Neuron (in vitro differentiated cells): ENCODE measurements at regions not wholly inside any gene's neighbourhood (a gene's known extent, or its start where the extent isn't known, plus 50 kb on each side); places are given as distances from the start of the nearest gene placed in this dataset.

ENCODE experiments used
- H2AFZ ChIP-seq: one replicate; pipeline ENCODE4 v1.6.1; 2013; ENCODE audit warnings: low read depth, mild to moderate bottlenecking, inconsistent platforms, low read length, moderate library complexity
- H3K27me3 ChIP-seq: one replicate; pipeline ENCODE4 v1.6.1; 2013; ENCODE audit warnings: low read length; ENCODE audit not compliant: insufficient read depth
- H3K36me3 ChIP-seq: one replicate; pipeline ENCODE4 v1.6.1; 2013; ENCODE audit warnings: low read length; ENCODE audit not compliant: insufficient read depth
- H3K4me1 ChIP-seq: one replicate; pipeline ENCODE4 v1.6.1; 2013; ENCODE audit warnings: low read length; ENCODE audit not compliant: insufficient read depth
- H3K4me3 ChIP-seq: 2 replicates; pipeline ENCODE4 v1.5.1; 2013; ENCODE audit warnings: mild to moderate bottlenecking, low read length, moderate library complexity
- H3K9me3 ChIP-seq: one replicate; pipeline ENCODE4 v1.6.1; 2013; ENCODE audit warnings: low read length

DNA sequence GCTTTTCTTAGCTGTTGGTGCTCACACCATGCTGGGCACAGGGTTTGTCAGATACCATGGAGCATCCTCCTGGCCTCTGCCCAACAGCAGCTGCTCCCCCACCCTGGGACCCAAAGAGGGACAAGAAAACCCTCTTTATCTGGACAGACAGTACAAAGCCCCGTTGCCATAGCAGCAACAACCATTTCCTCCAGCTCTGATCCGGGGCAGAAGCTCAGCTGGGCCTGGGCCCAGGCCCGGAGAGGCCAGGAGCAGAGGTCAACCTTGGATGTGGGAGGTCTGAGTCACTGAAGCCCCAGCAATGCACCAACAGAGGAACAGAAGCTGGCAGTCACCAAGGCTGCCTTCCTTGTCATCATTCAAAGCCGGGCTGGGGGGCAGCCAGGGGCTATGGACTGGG, 228.4 kb upstream of the POU3F1 start:
- no peaks in the 10 kb centered on the region for H3K36me3 ChIP-seq
- H2AFZ ChIP-seq: no peak overlapping the region
- no peak overlapping the region for H3K4me3 ChIP-seq
- no peaks in the 10 kb centered on the region for H3K27me3 ChIP-seq
- peaks cover 34% of the 10 kb centered on the region for H3K4me1 ChIP-seq
- H3K9me3 ChIP-seq: no peaks in the 10 kb centered on the region

GRCh38 chr1:38273196-38273804, 226.7 kb upstream of the POU3F1 start:
- no peak overlapping the region for H2AFZ ChIP-seq
- H3K36me3 ChIP-seq: no peaks in the 10 kb centered on the region

GRCh38 chr1:38272515-38272914, 225.9 kb upstream of the POU3F1 start:
- Histone ChIP-seq H2AFZ (no peak overlapping the region), H3K4me1 (peaks cover 34% of the 10 kb centered on the region), H3K9me3 (no peaks in the 10 kb centered on the region), H3K36me3 (no peaks in the 10 kb centered on the region), H3K27me3 (no peaks in the 10 kb centered on the region), H3K4me3 (no peak overlapping the region)

More at GRCh38 chr1:38273196-38273804, 226.7 kb upstream of the POU3F1 start:
- H3K4me3 ChIP-seq: no peak overlapping the region
- peaks cover 34% of the 10 kb centered on the region for H3K4me1 ChIP-seq
- no peaks in the 10 kb centered on the region for H3K27me3 ChIP-seq
- no peaks in the 10 kb centered on the region for H3K9me3 ChIP-seq

DNA sequence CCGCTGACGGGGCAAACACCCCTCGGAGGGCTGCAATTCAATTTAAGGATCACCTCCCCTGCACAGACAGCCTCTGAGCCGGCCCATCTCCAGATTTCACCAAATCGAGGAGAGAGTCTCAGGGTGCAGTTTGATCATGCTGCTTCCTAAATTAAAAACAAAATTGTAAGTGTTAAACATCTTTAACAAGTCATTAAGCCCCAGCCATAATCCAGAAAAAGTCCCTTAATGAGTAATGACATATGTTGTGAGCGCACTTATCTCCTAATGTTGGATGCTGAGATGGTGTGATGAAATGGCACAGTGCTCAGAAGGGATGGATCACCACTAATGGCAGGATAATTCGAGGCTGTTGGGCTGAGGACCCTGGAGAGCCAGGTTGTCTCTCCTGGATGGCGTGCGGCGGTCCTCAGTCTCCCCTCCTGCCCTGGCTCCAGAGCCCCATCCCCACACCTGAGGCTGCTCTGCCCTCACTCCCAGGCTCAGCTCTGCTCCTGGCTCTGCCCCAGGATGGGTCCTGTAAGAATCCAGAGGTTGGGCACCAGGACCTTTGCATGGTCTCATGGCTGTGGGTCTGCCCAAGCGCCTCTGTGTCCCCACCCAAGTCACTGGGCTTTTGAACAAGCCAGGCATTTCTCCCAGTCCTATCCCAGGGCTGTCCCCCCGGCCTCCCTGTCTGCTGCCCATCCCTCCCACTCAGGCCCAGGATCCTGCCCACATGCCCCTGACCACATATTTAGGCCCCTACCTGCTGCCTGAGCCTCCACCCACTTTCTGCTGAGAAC, 224.4 kb upstream of the POU3F1 start:
- Histone ChIP-seq H2AFZ (no peak overlapping the region), H3K4me3 (no peak overlapping the region), H3K9me3 (no peaks in the 10 kb centered on the region), H3K27me3 (no peaks in the 10 kb centered on the region), H3K36me3 (no peaks in the 10 kb centered on the region), H3K4me1 (peaks cover 34% of the 10 kb centered on the region)

GRCh38 chr1:38269923-38270848, 223.6 kb upstream of the POU3F1 start:
- Histone ChIP-seq H2AFZ (no peak overlapping the region), H3K4me1 (peaks cover 26% of the 10 kb centered on the region), H3K9me3 (no peaks in the 10 kb centered on the region), H3K27me3 (no peaks in the 10 kb centered on the region), H3K4me3 (no peak overlapping the region), H3K36me3 (no peaks in the 10 kb centered on the region)

DNA sequence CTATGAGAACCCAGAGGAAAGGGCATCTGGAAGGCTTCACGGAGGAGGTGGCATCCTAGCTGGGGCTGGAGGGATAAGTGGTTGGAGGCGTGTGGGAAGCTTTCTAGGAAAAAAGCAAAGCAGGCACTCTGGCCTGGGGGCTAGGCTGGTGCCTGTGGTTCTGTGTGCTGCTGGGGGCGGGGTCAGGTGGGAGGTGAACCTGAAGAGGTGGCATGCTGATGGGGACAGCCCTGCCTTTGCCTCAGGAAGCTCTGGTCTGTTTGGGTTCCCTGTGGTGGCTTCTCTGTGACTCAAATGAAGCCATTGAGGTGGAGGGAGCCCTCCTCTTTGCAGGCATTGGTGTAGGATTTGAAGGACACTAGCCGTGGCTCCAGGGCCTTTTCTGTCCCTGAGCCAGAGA, 221.6 kb upstream of the POU3F1 start:
- no peaks in the 10 kb centered on the region for H3K27me3 ChIP-seq
- no peak overlapping the region for H3K4me3 ChIP-seq
- H3K4me1 ChIP-seq: peaks cover 8% of the 10 kb centered on the region
- no peak overlapping the region for H2AFZ ChIP-seq
- H3K9me3 ChIP-seq: no peaks in the 10 kb centered on the region
- no peaks in the 10 kb centered on the region for H3K36me3 ChIP-seq

- Histone ChIP-seq H2AFZ (no peak overlapping the region), H3K4me1 (no peaks in the 10 kb centered on the region), H3K4me3 (no peak overlapping the region), H3K9me3 (no peaks in the 10 kb centered on the region), H3K27me3 (no peaks in the 10 kb centered on the region), H3K36me3 (no peaks in the 10 kb centered on the region)
These were observed 220.7 kb upstream of the POU3F1 start for GRCh38 chr1:38267037-38268036.

DNA sequence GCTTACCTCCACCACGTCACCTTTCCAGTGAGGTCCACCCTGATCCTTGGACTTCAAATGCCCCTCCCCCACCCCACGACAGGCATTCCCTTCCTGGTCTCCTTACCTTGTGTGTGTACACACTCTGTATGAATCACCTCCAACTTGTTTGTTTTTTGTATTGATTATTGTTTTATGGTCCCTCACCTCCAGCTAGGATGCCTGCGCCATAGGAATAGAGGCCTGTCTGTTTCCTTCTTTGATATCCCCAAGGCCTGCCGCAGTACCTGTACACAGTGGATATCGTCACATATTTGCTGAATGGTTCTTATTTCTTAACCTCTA, 219.6 kb upstream of the POU3F1 start:
- H3K9me3 ChIP-seq: no peaks in the 10 kb centered on the region
- H2AFZ ChIP-seq: no peak overlapping the region
- no peaks in the 10 kb centered on the region for H3K4me1 ChIP-seq
- H3K27me3 ChIP-seq: peaks cover 4% of the 10 kb centered on the region
- no peak overlapping the region for H3K4me3 ChIP-seq
- H3K36me3 ChIP-seq: no peaks in the 10 kb centered on the region

GRCh38 chr1:38265293-38266196, 219.0 kb upstream of the POU3F1 start:
- Histone ChIP-seq H3K4me3 (no peak overlapping the region), H2AFZ (no peak overlapping the region), H3K27me3 (peaks cover 5% of the 10 kb centered on the region), H3K4me1 (no peaks in the 10 kb centered on the region), H3K9me3 (no peaks in the 10 kb centered on the region), H3K36me3 (no peaks in the 10 kb centered on the region)

GRCh38 chr1:38263438-38263837, 216.8 kb upstream of the POU3F1 start:
- Histone ChIP-seq H2AFZ (no peak overlapping the region), H3K36me3 (no peaks in the 10 kb centered on the region), H3K4me1 (no peaks in the 10 kb centered on the region), H3K4me3 (no peak overlapping the region), H3K9me3 (peaks cover 10% of the 10 kb centered on the region), H3K27me3 (peaks cover 5% of the 10 kb centered on the region)

GRCh38 chr1:38261574-38261973, 215.0 kb upstream of the POU3F1 start:
- Histone ChIP-seq H3K4me3 (no peak overlapping the region), H3K27me3 (peaks cover 5% of the 10 kb centered on the region), H3K4me1 (peaks cover 2% of the 10 kb centered on the region), H3K36me3 (no peaks in the 10 kb centered on the region), H3K9me3 (peaks cover 10% of the 10 kb centered on the region), H2AFZ (no peak overlapping the region)
